NCI-H524 treated with DMSO at 0.1 percent for 48 hours (cell line): ENCODE measurements at regions not wholly inside any gene's neighbourhood (a gene's known extent, or its start where the extent isn't known, plus 50 kb on each side); places are given as distances from the start of the nearest gene placed in this dataset.
"Not testable (repeated sequence)": the region's sequence is repeated elsewhere in the genome, so short reads cannot be mapped to it uniquely, and the experiment has no call there.

ENCODE experiments used
- DNase-seq: peaks from one replicate; lab custom pipeline; 2025; lab: John Stamatoyannopoulos, UW

DNA sequence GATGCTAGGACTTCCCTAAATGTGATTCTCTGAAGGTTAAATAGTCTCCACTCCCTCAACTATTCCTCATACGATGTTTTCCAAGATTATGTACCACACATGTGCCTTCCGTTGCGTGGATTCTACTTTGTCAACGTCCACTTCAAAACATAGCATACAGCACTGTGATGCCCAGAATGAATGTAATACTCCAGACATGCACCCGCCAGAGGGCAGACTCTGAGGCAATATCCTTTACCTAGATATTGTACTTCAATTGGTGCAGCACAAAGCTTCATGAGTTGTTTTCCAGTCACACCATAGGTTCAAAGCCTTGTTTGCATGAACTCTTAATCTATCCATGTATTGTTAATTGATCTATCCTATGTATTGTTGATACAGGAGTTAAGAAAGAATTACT, 201.0 kb upstream of the NABP1 start:
- DNase-seq, result no peak

- DNase-seq, result peak; percentile 70
Observed at GRCh38 chr2:191478799-191479679, 198.9 kb upstream of the NABP1 start.

- no peak for DNase-seq
Observed at GRCh38 chr2:191479680-191480023, 198.3 kb upstream of the NABP1 start.

- no peak for DNase-seq
Observed at GRCh38 chr2:191481305-191482070, 196.4 kb upstream of the NABP1 start.

- DNase-seq, result no peak
Observed at GRCh38 chr2:191483117-191483516, 194.8 kb upstream of the NABP1 start.

DNA sequence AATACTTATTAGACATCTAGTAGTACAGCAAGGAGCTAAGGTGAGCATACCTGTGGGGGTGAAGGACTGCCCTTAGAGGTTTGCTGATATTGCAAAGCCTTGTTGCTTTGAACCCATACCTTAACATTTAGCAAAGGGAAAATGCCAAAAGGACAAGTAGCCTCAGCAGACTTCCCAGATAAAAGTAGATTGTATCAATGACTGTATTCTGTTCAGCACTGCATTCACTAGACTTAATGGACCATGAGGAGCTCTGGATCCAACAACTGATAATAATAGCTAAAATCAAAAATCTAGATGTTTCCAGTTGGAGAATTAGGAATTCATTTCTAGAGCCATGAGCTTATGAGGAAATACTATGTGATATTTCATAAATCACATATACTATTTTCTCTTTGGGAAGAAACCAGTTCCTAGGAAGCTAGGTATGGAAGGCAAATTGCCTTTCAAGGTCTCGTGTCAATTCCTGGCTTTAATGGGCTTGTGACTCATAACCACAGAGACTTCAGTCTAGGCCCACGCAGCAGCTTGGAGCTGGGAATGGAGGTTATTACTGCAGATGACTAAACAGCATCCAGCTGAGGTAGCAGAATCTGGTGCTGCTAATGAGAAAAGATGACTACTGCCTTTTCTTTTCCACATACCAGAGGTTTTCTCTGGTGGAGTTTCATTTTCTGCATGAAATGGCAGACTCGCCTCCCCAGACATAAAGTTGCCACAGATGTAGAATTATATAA, 191.2 kb upstream of the NABP1 start:
- DNase-seq, result no peak

GRCh38 chr2:191488135-191488534, 189.8 kb upstream of the NABP1 start:
- DNase-seq, result no peak

DNA sequence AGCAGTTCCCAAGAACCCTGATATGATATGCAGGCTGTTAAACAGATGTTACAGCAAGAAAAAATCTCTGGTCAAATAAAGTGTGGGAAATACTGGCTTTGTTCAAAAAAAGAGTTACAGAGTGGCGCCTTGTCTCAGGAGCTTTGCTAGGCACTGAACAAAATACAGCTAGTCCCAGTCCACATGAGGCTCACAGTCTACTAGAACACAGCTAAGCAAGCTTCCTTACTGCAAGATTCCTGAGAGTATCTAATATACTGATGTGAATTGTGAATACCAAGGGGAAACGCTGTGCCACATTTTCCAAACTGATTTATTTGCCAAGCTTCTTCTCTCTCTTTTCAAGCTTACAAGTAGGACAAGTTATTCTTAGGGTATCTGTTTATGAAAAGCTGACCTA, 188.8 kb upstream of the NABP1 start:
- no peak for DNase-seq

DNA sequence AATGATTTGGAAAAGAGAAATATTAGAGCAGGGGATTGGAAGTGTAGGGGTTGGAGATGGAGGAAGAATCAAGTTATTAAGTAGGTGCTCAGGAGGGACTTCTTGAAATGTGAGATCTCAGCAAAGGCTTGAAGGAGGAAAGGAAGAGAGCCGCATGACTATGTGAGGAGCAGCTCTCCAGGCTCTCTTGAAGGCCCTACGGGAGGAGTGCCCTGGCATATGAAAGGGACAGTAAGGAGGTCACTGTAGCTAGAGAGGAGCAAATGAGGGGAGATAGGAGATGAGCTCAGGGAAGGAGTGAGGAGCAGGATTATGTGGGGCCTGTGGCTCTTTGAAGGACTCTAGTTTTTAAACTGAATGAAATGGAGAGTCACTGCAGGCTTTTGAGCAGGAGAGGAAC, 181.1 kb upstream of the NABP1 start:
- no peak for DNase-seq

- DNase-seq, result no peak
Observed at GRCh38 chr2:191497822-191498221, 180.1 kb upstream of the NABP1 start.

GRCh38 chr2:191499050-191499449, 178.9 kb upstream of the NABP1 start:
- no peak for DNase-seq

- peak; percentile 40 for DNase-seq
Observed at GRCh38 chr2:191499874-191500565, 177.9 kb upstream of the NABP1 start.

- no peak for DNase-seq
Observed at GRCh38 chr2:191500566-191500883, 177.4 kb upstream of the NABP1 start.

DNA sequence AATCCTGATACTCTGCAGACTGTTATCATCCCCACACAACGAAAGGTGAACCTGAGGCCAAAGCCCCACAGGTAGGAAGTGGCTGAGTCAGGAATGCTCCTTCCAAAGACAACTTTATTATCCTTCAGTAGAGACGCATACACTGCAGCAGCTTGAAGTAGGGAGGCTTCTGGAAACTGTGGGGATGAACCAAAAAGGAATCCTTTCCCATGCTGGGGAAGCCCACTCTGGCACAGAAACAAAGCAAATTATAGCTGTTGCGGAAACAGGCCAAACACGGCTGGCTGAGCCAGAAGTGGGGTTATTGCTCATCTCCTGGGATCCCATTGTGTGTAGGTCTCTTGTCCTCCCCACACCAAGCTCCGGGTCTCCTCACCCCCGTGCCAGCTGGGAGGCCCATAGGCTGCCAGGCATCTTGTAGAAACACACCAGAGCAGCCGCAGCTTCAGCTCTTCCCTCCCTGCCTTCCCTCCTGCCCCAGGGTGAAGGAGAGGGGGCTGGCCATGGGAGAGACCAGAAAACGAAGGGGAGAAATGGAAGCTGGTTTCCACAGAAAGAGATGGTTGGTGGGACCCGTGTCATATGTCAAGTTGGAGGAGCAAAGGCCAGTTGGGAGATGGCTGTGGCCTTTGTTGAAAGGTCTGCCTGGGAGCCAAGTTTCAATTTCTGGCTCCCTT, 176.9 kb upstream of the NABP1 start:
- DNase-seq, result no peak

GRCh38 chr2:191501561-191502168, 176.3 kb upstream of the NABP1 start:
- no peak for DNase-seq

DNA sequence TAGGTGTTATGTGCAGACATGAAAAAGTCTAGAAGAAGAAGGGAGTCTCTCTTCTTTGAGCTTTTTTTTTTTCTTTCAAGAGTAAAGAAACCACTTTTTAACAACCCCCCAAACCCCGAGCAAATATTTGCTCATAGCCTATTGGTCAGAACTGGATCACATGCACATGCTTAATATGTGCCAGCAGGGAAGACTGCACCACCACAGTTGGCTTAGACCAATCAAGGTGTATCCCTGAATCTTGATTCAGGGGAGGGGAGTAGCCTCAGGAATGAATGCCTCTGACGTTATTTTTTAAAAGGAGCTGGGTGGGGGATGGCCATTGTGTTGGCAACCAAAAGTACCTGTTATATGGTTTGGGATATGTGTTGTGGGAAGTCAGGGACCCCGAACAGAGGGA, 171.4 kb upstream of the NABP1 start:
- no peak for DNase-seq

DNA sequence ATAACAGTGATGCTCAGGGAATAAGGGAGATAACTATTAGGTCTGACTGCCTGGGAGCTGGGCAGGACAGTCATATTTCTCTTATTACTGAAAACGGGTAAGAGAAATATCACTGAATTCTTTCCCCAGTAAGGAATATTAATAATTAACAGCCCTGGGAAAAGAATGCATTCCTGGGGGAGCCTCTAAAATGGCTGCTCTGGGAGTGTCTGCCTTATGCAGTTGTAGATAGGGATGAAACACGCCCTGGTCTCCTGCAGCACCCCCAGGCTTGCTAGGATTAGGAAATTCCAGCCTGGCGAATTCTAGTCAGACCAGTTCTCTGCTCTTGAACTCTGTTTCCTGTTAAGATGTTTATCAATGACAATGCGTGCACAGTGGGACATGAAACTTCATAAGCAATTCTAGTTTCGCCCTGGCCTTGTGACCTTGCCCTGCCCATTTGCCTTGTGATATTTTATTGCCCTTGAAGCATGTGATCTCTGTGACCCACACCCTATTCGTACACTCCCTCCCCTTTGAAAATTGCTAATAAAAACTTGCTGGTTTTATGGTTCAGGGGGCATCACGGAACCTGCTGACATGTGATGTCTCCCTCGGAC, 170.6 kb upstream of the NABP1 start:
- not testable (repeated sequence) for DNase-seq

- DNase-seq, result no peak
Observed at GRCh38 chr2:191508738-191509137, 169.2 kb upstream of the NABP1 start.

DNA sequence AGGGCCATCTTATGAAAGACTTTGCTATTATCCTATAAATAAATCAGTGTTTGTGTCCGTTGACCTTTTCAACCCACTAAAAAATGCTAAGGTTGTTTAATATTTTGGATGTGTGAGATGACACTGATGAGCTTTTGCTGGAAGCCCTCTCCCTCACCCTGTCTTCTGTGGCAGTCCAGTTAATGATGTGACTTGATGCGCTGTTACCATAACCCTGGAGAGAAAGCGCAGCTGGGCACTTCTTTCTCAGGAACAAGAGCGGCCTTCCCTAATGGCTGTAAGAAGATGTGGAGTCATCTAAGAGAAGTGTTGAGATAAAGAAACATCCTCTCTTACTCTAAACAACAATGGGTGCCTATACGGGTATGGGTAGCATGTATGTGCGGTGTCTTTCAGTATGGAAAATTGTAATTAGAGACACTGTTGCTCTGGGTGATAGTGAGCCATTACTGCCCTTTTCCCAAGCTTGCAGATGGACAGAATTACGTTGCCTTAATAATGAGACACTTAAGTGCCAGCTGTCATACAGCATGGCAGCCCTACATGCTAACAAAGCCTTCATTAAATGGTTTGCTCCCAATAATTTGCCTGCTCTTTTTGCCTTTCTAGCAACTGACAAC, 165.6 kb upstream of the NABP1 start:
- peak; percentile 94 for DNase-seq

DNA sequence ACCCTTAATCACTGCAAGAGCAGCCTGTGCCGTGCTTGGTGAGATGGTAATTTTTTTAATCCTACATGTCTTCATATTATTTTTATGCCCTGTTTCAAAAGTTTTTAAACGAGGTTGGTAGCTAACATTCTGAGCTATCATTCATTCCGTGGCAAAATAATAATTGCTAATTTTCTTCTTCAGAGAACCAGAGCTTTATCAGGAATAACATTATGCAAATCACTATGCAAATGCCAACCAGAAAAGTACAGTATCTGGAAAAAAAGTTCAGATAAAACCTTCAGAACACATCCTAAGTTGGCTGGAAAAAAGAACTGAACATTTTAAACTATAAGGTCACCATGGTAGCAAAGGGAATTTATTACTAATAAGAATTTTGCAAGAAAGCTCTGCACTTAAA, 165.1 kb upstream of the NABP1 start:
- no peak for DNase-seq
